PC-9 (cell line): ENCODE measurements at regions not wholly inside any gene's neighbourhood (a gene's known extent, or its start where the extent isn't known, plus 50 kb on each side); places are given as distances from the start of the nearest gene placed in this dataset.

Source experiments
- BruUV-seq: library from RNA; stranded (reverse); fragments of 400-500 nt; replicated peaks from 2 replicates; lab custom pipeline; 2021; lab: Mats Ljungman, UMichigan
- CTCF ChIA-PET: fragments of 300-600 bp; sonication (Branson Sonifier 250); formaldehyde crosslinking; loops from one replicate; lab custom pipeline; 2022; ENCODE audit warnings: antibody characterized with exemption; lab: Charles Lee
- POLR2A ChIA-PET: fragments of 300-600 bp; sonication (Branson Sonifier 250); formaldehyde crosslinking; loops from one replicate; lab custom pipeline; 2022; ENCODE audit warnings: antibody characterized with exemption; ENCODE audit not compliant: unreplicated experiment; lab: Charles Lee
- DNase-seq, 2 experiments: peaks; one replicate each; pipeline versions ENCODE4 v3.0.0 to v3.0.0-alpha.2; 2015 to 2022; ENCODE audit warnings: mixed read lengths in 1 of 2
- H2AFZ ChIP-seq: fragments of 200-600 bp; sonication (generic); 2 replicates; pipeline ENCODE4 v1.8.1; 2017; ENCODE audit warnings: antibody characterized with exemption
- H3F3A ChIP-seq: fragments of 200-600 bp; sonication (generic); 2 replicates; pipeline ENCODE4 v1.8.1; 2017; ENCODE audit warnings: antibody characterized with exemption, mild to moderate bottlenecking, low read depth; ENCODE audit not compliant: insufficient read depth
- H3K27ac ChIP-seq: fragments of 200-600 bp; sonication (generic); 2 replicates; pipeline ENCODE4 v1.6.1; 2016; ENCODE audit warnings: mixed run types
- H3K27me3 ChIP-seq: fragments of 200-600 bp; sonication (generic); 2 replicates; pipeline ENCODE4 v1.6.1; 2016; ENCODE audit warnings: low read depth, mixed run types; ENCODE audit not compliant: insufficient read depth
- H3K36me3 ChIP-seq: fragments of 200-600 bp; sonication (generic); 2 replicates; pipeline ENCODE4 v1.6.1; 2016; ENCODE audit warnings: low read depth, mixed run types
- H3K4me1 ChIP-seq: fragments of 200-600 bp; sonication (generic); replicated peaks from 2 replicates; pipeline ENCODE4 v1.6.1; 2016; ENCODE audit warnings: mixed run types; ENCODE audit not compliant: insufficient read depth
- H3K4me2 ChIP-seq: fragments of 200-600 bp; sonication (generic); 2 replicates; pipeline ENCODE4 v1.6.1; 2017; ENCODE audit warnings: mixed run types
- H3K4me3 ChIP-seq: fragments of 200-600 bp; sonication (generic); 2 replicates; pipeline ENCODE4 v1.6.1; 2016; ENCODE audit warnings: mixed run types
- H3K79me2 ChIP-seq: fragments of 200-600 bp; sonication (generic); 2 replicates; pipeline ENCODE4 v1.6.1; 2017; ENCODE audit warnings: low read depth, mixed run types
- H3K9me2 ChIP-seq: fragments of 200-600 bp; sonication (generic); 2 replicates; pipeline ENCODE4 v1.8.1; 2017; ENCODE audit warnings: mild to moderate bottlenecking; ENCODE audit not compliant: insufficient read depth
- H3K9me3 ChIP-seq: fragments of 200-600 bp; sonication (generic); 2 replicates; pipeline ENCODE4 v1.8.1; 2016; ENCODE audit warnings: low read depth; ENCODE audit not compliant: insufficient read depth
- H4K20me1 ChIP-seq: fragments of 200-600 bp; sonication (generic); 2 replicates; pipeline ENCODE4 v1.8.1; 2017; ENCODE audit not compliant: insufficient read depth
- CTCF ChIP-seq: fragments of 200-600 bp; sonication (generic); conservative IDR thresholded peaks from 2 replicates; pipeline ENCODE4 v1.6.1; 2017; ENCODE audit warnings: mixed run types, antibody characterized with exemption, mild to moderate bottlenecking, moderate library complexity
- EZH2 ChIP-seq: fragments of 200-600 bp; sonication (generic); IDR thresholded peaks from 2 replicates; pipeline ENCODE4 v1.8.0; 2017; ENCODE audit warnings: antibody characterized with exemption, low read depth
- intact Hi-C: fragments of 100-400 bp; cut with micrococcal nuclease; formaldehyde crosslinking; loops from one replicate; pipeline ENCODE4 v1.10.0; 2022; ENCODE audit not compliant: unreplicated experiment

GRCh38 chr5:93909356-93909755 lies 168.0 kb upstream of the POU5F2 start:
- Histone ChIP-seq H3K4me1 (no peaks in the 10 kb centered on the region), H3K36me3 (no peaks in the 10 kb centered on the region), H3F3A (no peaks in the 10 kb centered on the region), H3K9me3 (no peaks in the 10 kb centered on the region), H3K9me2 (no peaks in the 10 kb centered on the region), H3K79me2 (no peaks in the 10 kb centered on the region), H2AFZ (no peak overlapping the region), H3K4me2 (no peak overlapping the region), H3K27me3 (no peaks in the 10 kb centered on the region), H4K20me1 (no peaks in the 10 kb centered on the region), H3K4me3 (no peak overlapping the region), H3K27ac (no peak overlapping the region)
- ChIA-PET POLR2A (no interaction called here), CTCF (no interaction called here)
- DNase-seq = no peak
- TF ChIP-seq CTCF (peak; percentile 58), EZH2 (no peak)
- BruUV-seq = no TSS peak
- intact Hi-C loops = no loop called here

GRCh38 chr5:93904917-93905316 lies 163.5 kb upstream of the POU5F2 start:
- no peaks in the 10 kb centered on the region for H3K9me2 ChIP-seq
- no peaks in the 10 kb centered on the region for H3K27me3 ChIP-seq
- H3K36me3 ChIP-seq = no peaks in the 10 kb centered on the region
- no peaks in the 10 kb centered on the region for H3K79me2 ChIP-seq
- H2AFZ ChIP-seq = no peak overlapping the region
- H3K4me2 ChIP-seq = no peak overlapping the region
- no peaks in the 10 kb centered on the region for H4K20me1 ChIP-seq
- H3K4me3 ChIP-seq = no peak overlapping the region
- no peaks in the 10 kb centered on the region for H3K9me3 ChIP-seq
- H3K27ac ChIP-seq = no peak overlapping the region
- BruUV-seq = no TSS peak
- TF ChIP-seq CTCF (no peak), EZH2 (no peak)
- intact Hi-C loops = no loop called here
- ChIA-PET POLR2A (no interaction called here), CTCF (no interaction called here)
- no peaks in the 10 kb centered on the region for H3F3A ChIP-seq
- DNase-seq = no peak
- no peaks in the 10 kb centered on the region for H3K4me1 ChIP-seq

GRCh38 chr5:93902288-93902687 lies 160.9 kb upstream of the POU5F2 start:
- no peaks in the 10 kb centered on the region for H3K9me2 ChIP-seq
- H2AFZ ChIP-seq = no peak overlapping the region
- no peaks in the 10 kb centered on the region for H3K79me2 ChIP-seq
- no peaks in the 10 kb centered on the region for H3F3A ChIP-seq
- no peak overlapping the region for H3K4me2 ChIP-seq
- intact Hi-C loops = no loop called here
- H3K27me3 ChIP-seq = no peaks in the 10 kb centered on the region
- no peak for DNase-seq
- H3K4me3 ChIP-seq = no peak overlapping the region
- no peaks in the 10 kb centered on the region for H3K36me3 ChIP-seq
- no TSS peak for BruUV-seq
- H3K27ac ChIP-seq = no peak overlapping the region
- POLR2A ChIA-PET = no interaction called here
- no peaks in the 10 kb centered on the region for H4K20me1 ChIP-seq
- H3K9me3 ChIP-seq = no peaks in the 10 kb centered on the region
- TF ChIP-seq CTCF (no peak), EZH2 (no peak)
- CTCF ChIA-PET = no interaction called here
- no peaks in the 10 kb centered on the region for H3K4me1 ChIP-seq
